ENCODE measurements at regions not wholly inside any gene's neighbourhood (a gene's known extent, or its start where the extent isn't known, plus 50 kb on each side); places are given as distances from the start of the nearest gene placed in this dataset.

GRCh38 chr5:110239786-110240185 is 486.7 kb downstream of the TMEM232 start:
- H3T11ph ChIP-seq (ENCODE audit: low read length): no peak overlapping the region
- H4K5ac ChIP-seq (ENCODE audit: insufficient read length, low read depth, low read length): no peak overlapping the region
- no peak overlapping the region for H3K27ac ChIP-seq (ENCODE audit: insufficient read length, low read depth, low read length)
- no CpG with 5 or more reads among the region's 2 CpGs for WGBS (ENCODE audit: extremely low coverage, insufficient read length, low lambda C conversion rate)
- no peaks in the 10 kb centered on the region for H3K79me1 ChIP-seq (ENCODE audit: insufficient read depth, low read depth, low read length, poor library complexity, severe bottlenecking)
- Mint-ChIP-seq H3K4me1 (no peaks in the 10 kb centered on the region), H3K4me3 (no peak overlapping the region), H3K27ac (no peak overlapping the region), H3K27me3 (ENCODE audit: low read depth) (no peaks in the 10 kb centered on the region), H3K36me3 (ENCODE audit: insufficient read depth in 1 of 3, low read depth in 3 of 3) (no peaks in the 10 kb centered on the region), H3K9me3 (0 out of 5 replicates have a peak, but pooled peaks cover 0 to 2% of the 10 kb centered on the region in 2 experiments)
- H2BK15ac ChIP-seq (ENCODE audit: low read depth, low read length): no peak overlapping the region
- no peak overlapping the region for H2BK5ac ChIP-seq (ENCODE audit: insufficient read length, low read length)
- H3K18ac ChIP-seq (ENCODE audit: insufficient read length, low read depth, low read length): no peak overlapping the region
- H4K20me1 ChIP-seq (ENCODE audit: control insufficient read depth, insufficient read depth, insufficient read length): no peaks in the 10 kb centered on the region
- H2BK12ac ChIP-seq (ENCODE audit: insufficient read length, low read depth, low read length): no peak overlapping the region
- no peak overlapping the region for H3K23ac ChIP-seq (ENCODE audit: insufficient read length, low read depth, low read length)
- no peaks in the 10 kb centered on the region for H3K4me1 ChIP-seq (ENCODE audit: insufficient read depth, low read length)
- H3K4ac ChIP-seq (ENCODE audit: low read depth, low read length): no peak overlapping the region
- no peak overlapping the region for H2BK120ac ChIP-seq (ENCODE audit: low read depth, low read length, poor library complexity, severe bottlenecking)
- H2BK20ac ChIP-seq (ENCODE audit: low read depth, low read length, poor library complexity, severe bottlenecking): no peak overlapping the region
- no peak overlapping the region for H4K8ac ChIP-seq (replicated peaks; ENCODE audit: insufficient read length, low read depth, low read length)
- H3K9ac ChIP-seq (ENCODE audit: extremely low read depth, insufficient read length, low read length): no peak overlapping the region
- no peak overlapping the region for H3K14ac ChIP-seq (ENCODE audit: insufficient read depth, low read length)
- no peaks in the 10 kb centered on the region for H3K23me2 ChIP-seq (ENCODE audit: insufficient read length, low read depth, low read length, poor library complexity, severe bottlenecking)
- H3K9me3 ChIP-seq (ENCODE audit: control insufficient read depth, low read depth, low read length): no peaks in the 10 kb centered on the region
- H3K4me2 ChIP-seq (ENCODE audit: insufficient read depth, insufficient read length, low read length): no peak overlapping the region
- no peaks in the 10 kb centered on the region for H3K27me3 ChIP-seq (ENCODE audit: insufficient read depth, low read length)
- no peak for TF ChIP-seq CTCF (conservative IDR thresholded peaks at IDR 0.05)
- no peak overlapping the region for H2AFZ ChIP-seq (ENCODE audit: low read length)
- H3K79me2 ChIP-seq (ENCODE audit: insufficient read depth, low read length): no peaks in the 10 kb centered on the region
- no peak overlapping the region for H3K56ac ChIP-seq (ENCODE audit: insufficient read length, low read depth, low read length)
- no peak overlapping the region for H2AK5ac ChIP-seq (ENCODE audit: insufficient read length, low read length)
- no peak overlapping the region for H4K91ac ChIP-seq (ENCODE audit: insufficient read length, low read depth, low read length)
- DNase-seq: no peak

Data from H9 (cell line).